Left hindlimb (tissue), 1 donor: ENCODE measurements at regions not wholly inside any gene's neighbourhood (a gene's known extent, or its start where the extent isn't known, plus 50 kb on each side); places are given as distances from the start of the nearest gene placed in this dataset.

ENCODE experiments used
- DNase-seq: peaks from one replicate; pipeline ENCODE4 v3.0.0-alpha.2; 2018

DNA sequence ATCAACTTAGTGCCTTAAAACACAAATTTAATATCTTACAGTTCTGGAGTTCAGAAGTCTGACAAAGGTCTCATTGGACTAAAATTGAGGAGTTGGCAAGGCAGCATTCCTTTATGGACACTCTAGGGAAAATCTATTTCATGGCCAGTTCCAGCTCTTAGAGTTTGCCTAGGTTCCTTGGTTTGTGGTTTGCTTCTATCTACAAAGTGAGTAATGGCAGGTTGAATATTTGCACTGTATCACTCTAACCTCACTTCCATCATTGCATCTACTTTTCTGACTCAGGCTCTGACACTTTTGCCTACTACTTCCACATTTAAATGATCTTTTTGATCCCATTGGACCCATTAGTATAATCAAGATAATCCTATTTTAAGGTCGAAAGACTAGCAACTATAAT lies 64.7 kb upstream of the PCDH10 start:
- DNase-seq: no peak

DNA sequence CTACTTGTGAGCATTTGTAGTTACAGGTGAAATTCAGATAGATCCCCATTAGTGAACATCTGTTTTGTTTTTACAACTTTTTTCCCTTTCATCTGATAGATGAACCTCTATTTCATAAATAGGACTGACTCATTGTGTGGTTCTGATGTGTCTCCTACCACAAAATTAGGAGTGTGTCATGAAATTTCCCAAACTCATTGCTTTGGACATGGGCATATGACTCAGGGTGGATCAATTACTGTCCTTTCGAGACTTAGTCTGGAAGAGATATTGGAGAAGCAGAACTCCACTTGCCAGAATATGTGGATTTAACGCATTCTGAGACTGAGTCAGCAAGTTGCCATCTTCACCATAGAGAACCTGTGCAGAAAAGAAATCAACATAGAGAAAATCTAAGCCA lies 53.5 kb upstream of the PCDH10 start:
- DNase-seq: no peak

DNA sequence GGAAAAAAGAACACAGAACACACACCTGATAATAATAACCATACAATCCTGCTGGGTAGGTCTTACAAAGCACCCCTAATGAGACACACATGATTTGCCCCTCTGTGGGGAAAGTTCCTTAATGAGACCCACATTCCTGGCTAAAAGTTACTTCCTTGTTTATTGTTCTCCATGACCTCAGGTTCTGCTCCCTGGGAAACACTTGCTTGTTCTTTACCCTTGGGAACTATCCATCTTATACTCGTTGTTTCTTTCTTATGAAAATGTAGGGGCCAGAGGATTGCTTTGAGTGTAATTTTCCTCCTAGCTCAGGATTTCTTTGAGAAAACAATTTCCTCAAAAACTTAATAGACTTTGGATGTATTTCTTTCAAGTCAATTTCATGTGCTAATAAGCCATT lies 52.1 kb upstream of the PCDH10 start:
- no peak for DNase-seq
